Muscle of back (tissue), 3 donors: ENCODE measurements at regions not wholly inside any gene's neighbourhood (a gene's known extent, or its start where the extent isn't known, plus 50 kb on each side); places are given as distances from the start of the nearest gene placed in this dataset.
"Not testable (repeated sequence)": the region's sequence is repeated elsewhere in the genome, so short reads cannot be mapped to it uniquely, and the experiment has no call there.

ENCODE experiments used
- DNase-seq, 3 donors: peaks; one replicate each; pipeline versions ENCODE4 v3.0.0 to v3.0.0-alpha.2; 2013

- DNase-seq, result no peak
Measured at GRCh38 chr1:73491621-73492020, 706.4 kb downstream of the LRRIQ3 start.

DNA sequence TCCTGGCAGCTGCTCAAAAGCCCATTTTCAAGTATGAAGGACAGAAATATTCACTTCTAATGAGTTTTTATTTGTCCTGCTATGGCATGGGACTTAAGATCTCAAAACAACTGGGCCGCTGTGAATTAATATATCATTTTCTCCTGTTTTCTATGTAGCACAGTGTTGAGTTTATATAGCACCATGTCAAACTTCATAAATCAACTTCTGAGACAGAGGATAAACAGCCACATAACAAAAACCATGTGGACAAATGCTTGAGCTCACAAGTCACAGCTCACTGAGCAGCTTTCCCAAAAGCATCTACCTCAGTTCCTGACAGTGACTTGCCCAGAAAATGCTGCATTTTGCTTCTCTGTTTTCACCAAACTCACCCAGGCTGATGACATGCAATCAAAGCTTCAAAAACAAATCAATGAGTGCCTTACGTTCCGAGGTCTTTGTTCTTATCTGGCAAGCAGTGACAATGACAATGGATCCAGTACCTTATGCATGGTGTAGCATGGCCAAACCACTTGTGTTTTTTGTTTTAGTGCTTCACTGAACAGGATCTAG lies 722.6 kb downstream of the LRRIQ3 start:
- DNase-seq, result peak in 1 of 3 donors; percentile 8

DNA sequence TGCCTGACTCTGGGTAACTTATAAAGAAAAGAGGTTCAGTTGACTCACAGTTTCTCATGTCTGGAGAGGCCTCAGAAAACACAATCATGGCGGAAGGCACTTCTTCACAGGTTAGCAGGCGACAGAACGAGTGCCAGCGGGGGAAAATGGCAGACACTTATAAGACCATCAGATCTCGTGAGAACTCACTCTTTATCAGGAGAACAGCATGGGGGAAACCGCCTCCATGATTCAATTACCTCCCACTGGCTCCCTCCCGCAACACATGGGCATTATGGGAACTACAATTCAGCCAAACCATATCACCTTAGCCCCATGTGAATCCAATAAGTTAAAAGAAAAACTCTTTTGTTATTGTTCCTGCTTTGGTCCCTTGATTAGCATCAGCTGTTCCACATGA lies 725.2 kb downstream of the LRRIQ3 start:
- no peak for DNase-seq

DNA sequence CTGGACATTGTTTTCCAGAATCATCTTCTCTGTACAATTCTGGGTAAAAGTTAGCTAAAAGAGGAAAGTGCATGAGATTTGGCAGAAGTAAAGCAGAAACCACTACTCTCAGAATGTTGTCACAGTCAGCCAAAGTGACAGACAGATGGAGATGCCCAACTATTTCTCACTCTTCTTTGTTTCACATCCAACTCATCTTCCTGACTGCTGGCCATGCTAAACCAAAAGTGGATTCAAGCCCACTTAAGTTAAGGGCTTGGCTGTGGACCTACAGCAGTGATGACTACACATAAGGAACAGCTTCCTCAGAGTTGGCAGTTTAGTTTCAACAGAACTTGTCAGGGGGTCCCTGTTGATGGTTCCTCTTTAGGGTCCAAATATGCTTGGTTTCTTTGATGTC lies 730.2 kb downstream of the LRRIQ3 start:
- peak in 1 of 3 donors; percentile 7 for DNase-seq

- peak; percentile 4 to 39 (median 15) for DNase-seq
Measured at GRCh38 chr1:73463873-73464272, 734.1 kb downstream of the LRRIQ3 start.

DNA sequence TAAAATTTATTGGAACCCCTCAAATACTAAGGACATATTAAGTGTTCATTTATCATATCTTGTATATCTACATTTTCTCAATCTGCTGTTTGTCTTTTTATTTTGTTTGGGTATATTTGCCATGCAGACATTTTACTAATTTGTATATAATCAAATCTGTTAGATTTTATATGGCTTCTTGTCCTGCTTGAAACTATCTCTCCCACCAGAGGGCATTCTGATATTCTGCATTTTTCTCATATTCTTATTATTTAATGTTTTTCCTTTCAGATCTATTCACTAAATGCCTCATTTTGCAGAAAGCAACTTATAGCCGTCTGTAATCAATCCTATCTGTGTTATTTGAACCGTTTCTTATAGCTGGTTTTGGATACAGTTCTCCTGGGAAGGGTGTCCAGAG lies 745.5 kb downstream of the LRRIQ3 start:
- peak in 2 of 3 donors; percentile 10 to 15 for DNase-seq

DNA sequence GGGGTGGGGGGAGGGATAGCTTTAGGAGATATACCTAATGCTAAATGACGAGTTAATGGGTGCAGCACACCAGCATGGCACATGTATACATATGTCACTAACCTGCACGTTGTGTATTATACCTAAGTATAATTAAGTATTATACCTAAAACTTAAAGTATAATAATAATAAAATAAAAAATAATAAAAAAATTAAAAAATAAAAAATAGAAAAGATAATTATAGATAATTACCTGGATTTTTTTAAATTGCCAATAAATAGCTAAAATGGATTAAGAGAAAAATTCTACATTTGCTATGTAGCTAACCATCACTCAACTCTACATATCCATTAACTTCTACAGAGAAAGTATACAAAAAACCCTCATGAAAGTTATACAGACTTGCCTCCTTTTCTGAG lies 747.3 kb downstream of the LRRIQ3 start:
- DNase-seq, result not testable (repeated sequence)

DNA sequence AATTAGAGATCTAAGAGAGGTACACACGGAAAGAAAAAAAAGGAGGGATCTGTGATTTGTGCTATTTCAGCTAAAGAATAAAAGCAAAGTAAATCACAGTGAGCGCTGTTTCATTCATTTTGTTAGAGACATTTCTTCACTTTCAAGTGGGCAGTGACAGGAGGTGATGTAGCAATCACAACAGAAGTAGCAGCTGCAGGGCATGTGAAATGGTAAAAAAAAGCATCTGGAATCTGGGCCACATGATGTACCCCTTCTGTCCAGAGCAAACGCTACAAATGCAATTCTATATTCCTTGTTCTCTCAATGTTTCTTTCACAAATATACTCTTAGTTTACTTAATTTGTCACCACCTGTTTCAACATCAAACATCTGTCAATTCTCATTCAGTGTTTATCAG lies 786.5 kb downstream of the LRRIQ3 start:
- DNase-seq, result no peak

GRCh38 chr1:73401666-73402065 lies 796.3 kb downstream of the LRRIQ3 start:
- no peak for DNase-seq

DNA sequence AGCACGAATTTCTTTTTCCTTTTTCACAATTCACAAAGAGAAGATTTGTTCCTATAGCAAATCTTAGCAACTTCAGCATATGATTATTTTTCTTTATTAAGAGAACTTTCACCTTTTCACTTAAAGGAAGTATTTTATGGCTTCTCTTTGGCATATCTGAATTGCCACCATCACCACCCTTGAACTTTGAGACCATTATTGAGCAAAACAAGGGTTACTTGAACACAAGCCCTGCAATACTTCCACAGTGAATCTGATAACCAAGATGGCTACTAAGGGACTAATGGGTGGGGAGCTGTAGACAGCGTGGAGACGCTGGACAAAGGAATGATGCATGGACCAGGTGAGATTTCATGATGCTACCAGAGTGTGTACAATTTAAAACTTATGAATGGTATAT lies 815.0 kb downstream of the LRRIQ3 start:
- no peak for DNase-seq

- DNase-seq, result no peak
Measured at GRCh38 chr1:73366734-73367413, 831.1 kb downstream of the LRRIQ3 start.

- DNase-seq, result peak in 1 of 3 donors; percentile 1
Measured at GRCh38 chr1:73359001-73359400, 839.0 kb downstream of the LRRIQ3 start.

DNA sequence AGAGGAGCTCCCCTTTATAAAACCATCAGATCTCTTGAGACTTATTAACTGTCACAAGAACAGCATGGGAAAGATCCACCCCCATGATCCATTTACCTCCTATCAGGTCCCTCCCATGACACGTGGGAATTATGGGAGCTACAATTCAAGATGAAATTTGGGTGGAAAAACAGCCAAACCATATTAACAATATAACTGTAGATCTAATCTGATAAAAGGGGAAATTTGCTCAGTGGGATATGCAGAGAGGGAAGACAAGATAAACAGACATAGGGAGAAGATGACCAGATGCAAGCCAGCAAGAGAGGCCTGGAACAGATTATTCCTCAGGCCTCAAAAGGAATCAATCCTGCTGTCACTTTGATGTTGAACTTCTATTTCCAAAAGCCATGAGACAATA lies 841.5 kb downstream of the LRRIQ3 start:
- no peak for DNase-seq

- no peak for DNase-seq
Measured at GRCh38 chr1:73343947-73344346, 854.0 kb downstream of the LRRIQ3 start.

- no peak for DNase-seq
Measured at GRCh38 chr1:73333847-73334503, 864.0 kb downstream of the LRRIQ3 start.

- no peak for DNase-seq
Measured at GRCh38 chr1:73331726-73332125, 866.2 kb downstream of the LRRIQ3 start.

- no peak for DNase-seq
Measured at GRCh38 chr1:73327998-73328397, 870.0 kb downstream of the LRRIQ3 start.

DNA sequence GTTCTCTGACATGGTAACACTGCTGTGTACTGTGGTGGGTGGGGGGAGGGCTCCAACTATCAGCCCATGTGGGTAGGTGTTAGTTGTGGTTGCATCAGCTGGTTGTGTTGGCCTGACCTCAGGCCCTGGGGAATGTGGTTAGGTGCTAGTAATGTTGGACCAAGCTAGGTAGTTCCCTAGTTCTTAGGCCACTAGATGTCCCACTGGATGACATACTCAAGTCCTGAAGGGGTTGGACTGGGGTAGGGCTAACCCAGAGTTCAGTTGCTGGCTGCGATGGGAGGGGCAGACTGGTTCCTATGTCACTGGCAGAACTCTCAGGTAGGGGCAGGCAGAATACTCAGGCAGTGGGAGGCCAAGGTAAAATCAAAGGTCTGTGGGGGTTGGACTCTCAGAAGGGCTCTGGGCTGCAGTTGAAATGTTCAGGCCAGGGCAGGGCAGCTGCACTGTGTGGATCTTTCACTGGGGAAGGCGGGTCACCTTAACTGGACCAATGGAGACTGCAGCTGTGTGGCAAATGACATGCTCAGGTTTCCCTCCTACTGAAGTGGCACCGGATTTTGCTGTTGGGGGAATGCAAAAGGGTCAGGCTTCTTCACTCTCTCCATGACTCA lies 870.7 kb downstream of the LRRIQ3 start:
- peak in 1 of 3 donors; percentile 2 for DNase-seq

DNA sequence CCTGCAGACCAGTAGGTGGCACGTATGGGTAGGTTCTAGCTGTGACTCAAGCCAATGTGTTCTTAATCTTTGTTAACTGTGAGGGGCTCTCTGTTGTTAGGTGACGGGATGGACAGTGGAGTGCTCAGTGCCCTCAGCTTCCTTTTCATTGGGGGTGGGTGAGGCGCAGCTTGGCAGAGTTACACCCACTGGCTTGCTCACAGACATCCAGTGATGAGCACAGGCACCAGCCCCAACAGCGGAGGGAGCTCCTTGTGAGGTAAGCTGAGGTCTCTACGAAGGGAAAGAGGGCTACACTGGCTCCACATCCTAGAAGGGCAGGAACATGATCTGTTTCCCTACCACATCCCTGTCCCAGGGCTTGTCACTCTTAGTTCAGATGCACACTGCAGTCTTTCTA lies 871.3 kb downstream of the LRRIQ3 start:
- DNase-seq, result no peak

DNA sequence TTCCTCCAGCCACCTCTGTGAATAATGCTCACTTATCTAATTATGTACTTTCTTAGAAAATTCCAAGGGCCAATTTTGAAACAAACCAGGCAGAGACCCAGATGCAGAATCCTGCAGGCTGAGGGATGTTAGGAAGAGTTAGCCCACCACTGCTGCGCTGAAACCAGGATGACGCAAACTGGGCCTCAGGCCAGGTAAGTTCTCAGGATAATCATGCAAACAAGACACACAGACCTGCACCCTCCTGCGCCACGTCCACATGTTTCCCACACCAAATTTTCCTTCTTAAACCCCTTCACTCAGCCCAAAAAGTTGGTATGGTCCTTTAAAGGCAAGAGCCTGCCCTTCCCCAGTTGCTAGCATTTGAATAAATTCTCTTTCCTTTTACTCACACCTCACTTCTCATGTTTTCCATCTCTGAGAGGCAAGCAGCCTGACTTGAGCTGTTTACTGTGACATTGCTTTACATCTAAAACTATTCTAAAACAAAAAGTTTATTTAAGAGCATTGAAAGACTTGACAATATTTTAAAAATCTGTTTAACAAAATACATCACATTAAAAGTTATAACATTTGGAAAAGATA lies 887.1 kb downstream of the LRRIQ3 start:
- DNase-seq, result peak in 2 of 3 donors; percentile 20 to 29

GRCh38 chr1:73306899-73307555 lies 890.9 kb downstream of the LRRIQ3 start:
- DNase-seq, result no peak

- no peak for DNase-seq
Measured at GRCh38 chr1:73273886-73274285, 924.1 kb downstream of the LRRIQ3 start.
